Naive thymus-derived CD4-positive, alpha-beta T cell (primary cell): ENCODE measurements at regions not wholly inside any gene's neighbourhood (a gene's known extent, or its start where the extent isn't known, plus 50 kb on each side); places are given as distances from the start of the nearest gene placed in this dataset.

Experiments
- ATAC-seq: fragments of 150-1000 bp; cut with Tn5 transposase; 2 replicates; pipeline ENCODE4 v1.10.0; 2021; ENCODE audit warnings: mild to moderate bottlenecking, moderate library complexity
- CTCF ChIA-PET: fragments of 350-600 bp; sonication (Branson Sonifier 250); formaldehyde crosslinking; loops from one replicate; lab custom pipeline; 2021; ENCODE audit warnings: antibody characterized with exemption; lab: Charles Lee
- POLR2A ChIA-PET: fragments of 350-600 bp; sonication (Branson Sonifier 250); formaldehyde crosslinking; loops from one replicate; lab custom pipeline; 2021; ENCODE audit warnings: antibody characterized with exemption, inconsistent platforms; lab: Charles Lee
- DNase-seq, 9 donors: peaks; one replicate each; pipeline versions ENCODE4 v3.0.0 to v3.0.0-alpha.2; 2020 to 2022; ENCODE audit warnings: mixed read lengths in 1 of 9
- H3K27ac ChIP-seq: one replicate; pipeline ENCODE4 v1.7.0; 2013; ENCODE audit warnings: mild to moderate bottlenecking, low read depth, low read length, moderate library complexity
- H3K27me3 ChIP-seq, 2 donors: one replicate each; pipeline ENCODE4 v1.7.0; 2013; ENCODE audit warnings: low read length in 2 of 2, mild to moderate bottlenecking in 2 of 2, moderate library complexity in 2 of 2; ENCODE audit not compliant: control insufficient read depth in 2 of 2, insufficient read depth in 2 of 2
- H3K36me3 ChIP-seq, 3 experiments: 1 replicate in 2 of 3; 2 replicates in 1 of 3; pipeline ENCODE4 v1.7.0; 2013; ENCODE audit warnings: low read length in 3 of 3, mild to moderate bottlenecking in 3 of 3, moderate library complexity in 1 of 3; ENCODE audit not compliant: insufficient read depth in 3 of 3, control insufficient read depth in 2 of 3
- H3K4me1 ChIP-seq, 2 donors: one replicate each; pipeline ENCODE4 v1.7.0; 2013; ENCODE audit warnings: low read length in 2 of 2, mild to moderate bottlenecking in 2 of 2, moderate library complexity in 1 of 2; ENCODE audit not compliant: control insufficient read depth in 2 of 2, insufficient read depth in 2 of 2
- H3K4me3 ChIP-seq: 2 replicates; pipeline ENCODE4 v1.7.0; 2013; ENCODE audit warnings: mild to moderate bottlenecking, low read length
- H3K9me3 ChIP-seq, 3 experiments: 1 replicate in 2 of 3; 2 replicates in 1 of 3; pipeline ENCODE4 v1.7.0; 2013; ENCODE audit warnings: low read length in 3 of 3; ENCODE audit not compliant: control insufficient read depth in 2 of 3
- H3K27ac Mint-ChIP-seq, 9 donors: one replicate each; pipeline ENCODE4 v1.8.0; 2020 to 2022; ENCODE audit warnings: mixed read lengths in 9 of 9, mild to moderate bottlenecking in 8 of 9, moderate library complexity in 5 of 9, inconsistent platforms in 2 of 9
- H3K27me3 Mint-ChIP-seq, 5 donors: one replicate each; pipeline ENCODE4 v1.8.0; 2021 to 2022; ENCODE audit warnings: mixed read lengths in 5 of 5, mild to moderate bottlenecking in 1 of 5
- H3K36me3 Mint-ChIP-seq, 5 donors: one replicate each; pipeline ENCODE4 v1.8.0; 2020 to 2022; ENCODE audit warnings: mixed read lengths in 5 of 5, mild to moderate bottlenecking in 3 of 5, inconsistent platforms in 1 of 5
- H3K4me1 Mint-ChIP-seq, 7 donors: one replicate each; pipeline ENCODE4 v1.8.0; 2020 to 2022; ENCODE audit warnings: mixed read lengths in 7 of 7, mild to moderate bottlenecking in 3 of 7, inconsistent platforms in 1 of 7
- H3K4me3 Mint-ChIP-seq, 10 donors: one replicate each; pipeline ENCODE4 v1.8.0; 2020 to 2022; ENCODE audit warnings: mild to moderate bottlenecking in 10 of 10, mixed read lengths in 10 of 10, moderate library complexity in 6 of 10, inconsistent platforms in 2 of 10
- H3K9me3 Mint-ChIP-seq, 11 donors: one replicate each; pipeline ENCODE4 v1.8.0; 2020 to 2022; ENCODE audit warnings: mixed read lengths in 11 of 11, mild to moderate bottlenecking in 4 of 11, inconsistent platforms in 1 of 11, moderate library complexity in 1 of 11
- intact Hi-C, 2 donors: fragments of 100-400 bp; cut with micrococcal nuclease; formaldehyde crosslinking; loops; one replicate each; pipeline ENCODE4 v1.15.1; 2023

GRCh38 chr11:15836795-15837194, 519.6 kb downstream of the SOX6 start:
- Mint-ChIP-seq H3K27me3 (peaks cover 0 to 8% (median 3%) of the 10 kb centered on the region in 5 donors), H3K4me3 (no peak overlapping the region), H3K9me3 (peaks cover 0 to 6% (median 0%) of the 10 kb centered on the region in 11 donors), H3K27ac (no peak overlapping the region), H3K4me1 (no peaks in the 10 kb centered on the region), H3K36me3 (no peaks in the 10 kb centered on the region)
- CTCF ChIA-PET, result no interaction called here
- Histone ChIP-seq H3K4me1 (no peaks in the 10 kb centered on the region), H3K27me3 (no peaks in the 10 kb centered on the region), H3K36me3 (no peaks in the 10 kb centered on the region), H3K27ac (no peak overlapping the region), H3K9me3 (no peaks in the 10 kb centered on the region), H3K4me3 (no peak overlapping the region)
- POLR2A ChIA-PET, result no interaction called here
- DNase-seq (no peak), ATAC-seq (no peak)
- intact Hi-C loops, result no loop called here

GRCh38 chr11:15837901-15838489, 518.4 kb downstream of the SOX6 start:
- no peak overlapping the region for H3K4me3 Mint-ChIP-seq
- CTCF ChIA-PET, result no interaction called here
- Histone ChIP-seq H3K27me3 (no peaks in the 10 kb centered on the region), H3K4me3 (no peak overlapping the region), H3K27ac (no peak overlapping the region), H3K4me1 (no peaks in the 10 kb centered on the region), H3K9me3 (no peaks in the 10 kb centered on the region), H3K36me3 (no peaks in the 10 kb centered on the region)
- POLR2A ChIA-PET, result no interaction called here
- intact Hi-C loops, result no loop called here
- H3K27ac Mint-ChIP-seq, result no peak overlapping the region
- peaks cover 0 to 6% (median 0%) of the 10 kb centered on the region in 11 donors for H3K9me3 Mint-ChIP-seq
- ATAC-seq (no peak), DNase-seq (no peak)
- H3K4me1 Mint-ChIP-seq, result no peaks in the 10 kb centered on the region
- no peaks in the 10 kb centered on the region for H3K36me3 Mint-ChIP-seq
- peaks cover 0 to 14% (median 3%) of the 10 kb centered on the region in 5 donors for H3K27me3 Mint-ChIP-seq

GRCh38 chr11:15839061-15839460, 517.3 kb downstream of the SOX6 start:
- DNase-seq (no peak), ATAC-seq (no peak)
- H3K4me3 ChIP-seq, result no peak overlapping the region
- Mint-ChIP-seq H3K4me1 (no peaks in the 10 kb centered on the region), H3K9me3 (peaks cover 0 to 6% (median 0%) of the 10 kb centered on the region in 11 donors), H3K4me3 (no peak overlapping the region), H3K27me3 (peaks cover 0 to 14% (median 7%) of the 10 kb centered on the region in 5 donors), H3K27ac (no peak overlapping the region), H3K36me3 (no peaks in the 10 kb centered on the region)
- intact Hi-C loops, result no loop called here
- H3K36me3 ChIP-seq, result no peaks in the 10 kb centered on the region
- no peak overlapping the region for H3K27ac ChIP-seq
- ChIA-PET POLR2A (no interaction called here), CTCF (no interaction called here)
- no peaks in the 10 kb centered on the region for H3K4me1 ChIP-seq
- H3K27me3 ChIP-seq, result no peaks in the 10 kb centered on the region
- no peaks in the 10 kb centered on the region for H3K9me3 ChIP-seq

- no peak overlapping the region for H3K4me3 ChIP-seq
- H3K4me3 Mint-ChIP-seq, result no peak overlapping the region
- no peak overlapping the region for H3K27ac ChIP-seq
- ChIA-PET CTCF (no interaction called here), POLR2A (no interaction called here)
- H3K36me3 ChIP-seq, result no peaks in the 10 kb centered on the region
- H3K9me3 ChIP-seq, result no peaks in the 10 kb centered on the region
- peaks cover 0 to 14% (median 7%) of the 10 kb centered on the region in 5 donors for H3K27me3 Mint-ChIP-seq
- intact Hi-C loops, result no loop called here
- H3K4me1 Mint-ChIP-seq, result no peaks in the 10 kb centered on the region
- no peaks in the 10 kb centered on the region for H3K36me3 Mint-ChIP-seq
- ATAC-seq, result no peak
- no peaks in the 10 kb centered on the region for H3K27me3 ChIP-seq
- H3K27ac Mint-ChIP-seq, result no peak overlapping the region
- no peaks in the 10 kb centered on the region for H3K4me1 ChIP-seq
- no peak for DNase-seq
- H3K9me3 Mint-ChIP-seq, result peaks cover 0 to 8% (median 0%) of the 10 kb centered on the region in 11 donors
Measured at GRCh38 chr11:15840966-15841365, 515.4 kb downstream of the SOX6 start.

- Histone ChIP-seq H3K27ac (no peak overlapping the region), H3K4me3 (no peak overlapping the region), H3K27me3 (no peaks in the 10 kb centered on the region), H3K36me3 (no peaks in the 10 kb centered on the region), H3K4me1 (no peaks in the 10 kb centered on the region), H3K9me3 (no peaks in the 10 kb centered on the region)
- DNase-seq (no peak), ATAC-seq (no peak)
- CTCF ChIA-PET, result no interaction called here
- peaks cover 0 to 4% (median 0%) of the 10 kb centered on the region in 11 donors for H3K9me3 Mint-ChIP-seq
- no peak overlapping the region for H3K27ac Mint-ChIP-seq
- H3K4me1 Mint-ChIP-seq, result no peaks in the 10 kb centered on the region
- H3K36me3 Mint-ChIP-seq, result no peaks in the 10 kb centered on the region
- POLR2A ChIA-PET, result no interaction called here
- intact Hi-C loops, result no loop called here
- peaks cover 0 to 14% (median 7%) of the 10 kb centered on the region in 5 donors for H3K27me3 Mint-ChIP-seq
- H3K4me3 Mint-ChIP-seq, result no peak overlapping the region
Measured at GRCh38 chr11:15841931-15842740, 514.2 kb downstream of the SOX6 start.

GRCh38 chr11:15843309-15843872, 513.0 kb downstream of the SOX6 start:
- H3K27ac ChIP-seq, result no peak overlapping the region
- H3K36me3 ChIP-seq, result no peaks in the 10 kb centered on the region
- intact Hi-C loops, result no loop called here
- ChIA-PET POLR2A (no interaction called here), CTCF (no interaction called here)
- no peaks in the 10 kb centered on the region for H3K4me1 Mint-ChIP-seq
- no peak for DNase-seq
- no peaks in the 10 kb centered on the region for H3K27me3 ChIP-seq
- H3K4me3 ChIP-seq, result no peak overlapping the region
- H3K36me3 Mint-ChIP-seq, result no peaks in the 10 kb centered on the region
- H3K4me3 Mint-ChIP-seq, result no peak overlapping the region
- peaks cover 0 to 14% (median 7%) of the 10 kb centered on the region in 5 donors for H3K27me3 Mint-ChIP-seq
- H3K4me1 ChIP-seq, result no peaks in the 10 kb centered on the region
- no peak for ATAC-seq
- peaks cover 0 to 4% (median 0%) of the 10 kb centered on the region in 11 donors for H3K9me3 Mint-ChIP-seq
- no peak overlapping the region for H3K27ac Mint-ChIP-seq
- H3K9me3 ChIP-seq, result no peaks in the 10 kb centered on the region
